ENCODE measurements at regions not wholly inside any gene's neighbourhood (a gene's known extent, or its start where the extent isn't known, plus 50 kb on each side); places are given as distances from the start of the nearest gene placed in this dataset.
"Not testable (repeated sequence)": the region's sequence is repeated elsewhere in the genome, so short reads cannot be mapped to it uniquely, and the experiment has no call there.

DNA sequence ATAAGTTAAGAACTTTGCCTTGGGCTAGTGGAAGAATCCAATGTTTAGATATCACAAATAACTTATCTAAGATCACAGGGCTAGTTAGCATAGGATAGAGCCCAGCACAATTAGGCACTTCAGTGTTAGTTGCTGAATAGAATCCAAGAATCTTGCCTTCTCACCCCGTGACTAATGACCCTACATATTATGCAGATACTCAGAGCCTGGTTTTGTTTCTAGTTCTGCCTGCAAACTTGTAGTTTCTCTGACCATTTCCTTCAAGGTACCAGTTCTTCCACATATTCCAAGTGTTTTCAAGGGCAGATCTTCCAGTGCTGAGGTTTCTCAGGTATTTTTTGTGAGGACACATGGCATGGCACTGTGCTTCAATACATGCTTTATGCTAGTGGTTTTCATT is 239.3 kb downstream of the KCNK2 start:
- Histone ChIP-seq H3K4me3 (ENCODE audit: low read length in 3 of 3) (no peak overlapping the region), H3K27ac (ENCODE audit: low read depth in 2 of 2, low read length in 2 of 2) (no peak overlapping the region), H3K4me1 (ENCODE audit: control insufficient read depth in 2 of 3, insufficient read depth in 2 of 3, low read depth in 1 of 3, low read length in 3 of 3) (no peaks in the 10 kb centered on the region), H3K9me3 (ENCODE audit: control insufficient read depth in 2 of 3, insufficient read depth in 1 of 3, low read length in 3 of 3) (no peaks in the 10 kb centered on the region), H3K9ac (ENCODE audit: low read length in 3 of 3) (no peak overlapping the region), H3K36me3 (ENCODE audit: control insufficient read depth in 2 of 3, insufficient read depth in 3 of 3, low read length in 3 of 3) (no peaks in the 10 kb centered on the region), H3K27me3 (ENCODE audit: control insufficient read depth, insufficient read depth, low read length) (no peaks in the 10 kb centered on the region)
- no peak for DNase-seq
- TF ChIP-seq, protein P1, sequence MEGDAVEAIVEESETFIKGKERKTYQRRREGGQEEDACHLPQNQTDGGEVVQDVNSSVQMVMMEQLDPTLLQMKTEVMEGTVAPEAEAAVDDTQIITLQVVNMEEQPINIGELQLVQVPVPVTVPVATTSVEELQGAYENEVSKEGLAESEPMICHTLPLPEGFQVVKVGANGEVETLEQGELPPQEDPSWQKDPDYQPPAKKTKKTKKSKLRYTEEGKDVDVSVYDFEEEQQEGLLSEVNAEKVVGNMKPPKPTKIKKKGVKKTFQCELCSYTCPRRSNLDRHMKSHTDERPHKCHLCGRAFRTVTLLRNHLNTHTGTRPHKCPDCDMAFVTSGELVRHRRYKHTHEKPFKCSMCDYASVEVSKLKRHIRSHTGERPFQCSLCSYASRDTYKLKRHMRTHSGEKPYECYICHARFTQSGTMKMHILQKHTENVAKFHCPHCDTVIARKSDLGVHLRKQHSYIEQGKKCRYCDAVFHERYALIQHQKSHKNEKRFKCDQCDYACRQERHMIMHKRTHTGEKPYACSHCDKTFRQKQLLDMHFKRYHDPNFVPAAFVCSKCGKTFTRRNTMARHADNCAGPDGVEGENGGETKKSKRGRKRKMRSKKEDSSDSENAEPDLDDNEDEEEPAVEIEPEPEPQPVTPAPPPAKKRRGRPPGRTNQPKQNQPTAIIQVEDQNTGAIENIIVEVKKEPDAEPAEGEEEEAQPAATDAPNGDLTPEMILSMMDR (IDR thresholded peaks at IDR 0.05; ENCODE audit: borderline replicate concordance, extremely low read depth, insufficient read depth) = no peak
- FAIRE-seq = no peak
- intact Hi-C loops (cut with DNase I) = no loop called here

DNA sequence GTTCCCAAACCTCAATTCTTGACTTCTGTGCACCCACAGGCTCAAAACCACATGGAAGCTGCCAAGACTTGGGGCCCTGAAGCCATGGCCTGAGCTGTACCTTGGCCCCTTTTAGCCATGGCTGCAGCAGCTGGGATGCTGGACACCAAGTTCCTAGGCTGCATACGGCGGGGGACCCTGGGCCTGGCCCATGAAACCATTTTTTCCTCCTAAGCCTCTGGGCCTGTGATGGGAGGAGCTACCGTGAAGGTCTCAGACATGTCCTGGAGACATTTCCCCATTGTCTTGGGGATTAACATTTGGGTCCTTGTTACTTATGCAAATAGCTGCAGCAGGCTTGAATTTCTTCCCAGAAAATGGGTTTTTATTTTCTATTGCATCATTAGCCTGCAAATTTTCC is 241.5 kb downstream of the KCNK2 start:
- H3K4me1 ChIP-seq (ENCODE audit: control insufficient read depth in 2 of 3, insufficient read depth in 2 of 3, low read depth in 1 of 3, low read length in 3 of 3); FAIRE-seq; H3K27ac ChIP-seq (ENCODE audit: low read depth in 2 of 2, low read length in 2 of 2); H3K9ac ChIP-seq (ENCODE audit: low read length in 3 of 3); H3K27me3 ChIP-seq (ENCODE audit: control insufficient read depth, insufficient read depth, low read length); intact Hi-C loops (cut with DNase I); H3K4me3 ChIP-seq (ENCODE audit: low read length in 3 of 3); DNase-seq; H3K9me3 ChIP-seq (ENCODE audit: control insufficient read depth in 2 of 3, insufficient read depth in 1 of 3, low read length in 3 of 3); H3K36me3 ChIP-seq (ENCODE audit: control insufficient read depth in 2 of 3, insufficient read depth in 3 of 3, low read length in 3 of 3): not testable (repeated sequence)

DNA sequence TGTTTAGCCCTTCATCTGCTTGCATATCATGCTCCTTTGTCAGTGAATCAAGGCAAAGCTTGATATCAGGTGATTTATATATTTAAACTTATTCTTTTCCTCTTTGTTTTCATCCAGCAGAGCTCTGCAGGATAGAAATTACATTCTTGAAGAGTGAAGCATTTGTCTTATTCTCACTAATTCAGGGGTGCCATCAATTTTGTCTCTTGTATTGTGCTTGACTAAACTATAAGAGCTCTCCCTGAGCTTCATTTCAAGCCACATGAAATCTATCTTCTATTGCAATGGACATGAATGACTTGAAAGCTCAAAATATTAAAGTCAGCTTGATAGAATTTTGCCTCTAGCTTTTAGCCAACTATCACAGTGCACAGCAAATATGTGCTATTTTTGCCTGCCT is 236.7 kb upstream of the KCTD3 start:
- intact Hi-C loops (cut with DNase I) = no loop called here
- no peak for FAIRE-seq

DNA sequence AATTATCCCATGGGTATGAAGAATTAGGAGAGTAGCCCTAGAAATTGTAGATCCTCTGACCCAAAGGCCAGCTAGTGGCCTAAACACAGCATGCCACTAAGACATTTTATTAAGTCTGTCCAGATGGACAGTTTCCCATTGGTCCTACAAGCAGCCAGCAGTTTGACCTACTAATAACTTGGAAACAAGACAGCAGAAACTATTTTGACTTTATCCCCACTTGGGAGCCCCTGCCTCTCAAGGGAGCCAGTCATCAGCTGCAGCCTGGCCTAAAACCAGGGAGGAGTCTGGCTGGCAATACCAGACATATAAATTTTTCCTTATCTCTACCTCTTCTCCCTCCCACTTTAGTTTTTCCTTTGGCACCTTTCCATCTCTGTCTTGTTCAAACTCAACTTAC is 222.6 kb upstream of the KCTD3 start:
- Histone ChIP-seq H3K9me3 (ENCODE audit: control insufficient read depth in 2 of 3, insufficient read depth in 1 of 3, low read length in 3 of 3) (peaks cover 0 to 2% (median 0%) of the 10 kb centered on the region in 3 donors), H3K4me1 (ENCODE audit: control insufficient read depth in 2 of 3, insufficient read depth in 2 of 3, low read depth in 1 of 3, low read length in 3 of 3) (no peaks in the 10 kb centered on the region), H3K4me3 (ENCODE audit: low read length in 3 of 3) (no peak overlapping the region), H3K9ac (ENCODE audit: low read length in 3 of 3) (no peak overlapping the region), H3K36me3 (ENCODE audit: control insufficient read depth in 2 of 3, insufficient read depth in 3 of 3, low read length in 3 of 3) (no peaks in the 10 kb centered on the region), H3K27ac (ENCODE audit: low read depth in 2 of 2, low read length in 2 of 2) (no peak overlapping the region), H3K27me3 (ENCODE audit: control insufficient read depth, insufficient read depth, low read length) (no peaks in the 10 kb centered on the region)
- intact Hi-C loops (cut with DNase I) = no loop called here
- DNase-seq (no peak), FAIRE-seq (no peak)
- TF ChIP-seq, protein P1 (IDR thresholded peaks at IDR 0.05; ENCODE audit: borderline replicate concordance, extremely low read depth, insufficient read depth) = no peak

More for the DNA sequence above, 236.7 kb upstream of the KCTD3 start:
- no peak overlapping the region for H3K27ac ChIP-seq (ENCODE audit: low read depth in 2 of 2, low read length in 2 of 2)
- DNase-seq = no peak
- no peaks in the 10 kb centered on the region for H3K27me3 ChIP-seq (ENCODE audit: control insufficient read depth, insufficient read depth, low read length)
- H3K4me3 ChIP-seq (ENCODE audit: low read length in 3 of 3) = no peak overlapping the region
- H3K9me3 ChIP-seq (ENCODE audit: control insufficient read depth in 2 of 3, insufficient read depth in 1 of 3, low read length in 3 of 3) = no peaks in the 10 kb centered on the region
- no peaks in the 10 kb centered on the region for H3K36me3 ChIP-seq (ENCODE audit: control insufficient read depth in 2 of 3, insufficient read depth in 3 of 3, low read length in 3 of 3)
- TF ChIP-seq, protein P1 (IDR thresholded peaks at IDR 0.05; ENCODE audit: borderline replicate concordance, extremely low read depth, insufficient read depth) = no peak
- no peak overlapping the region for H3K9ac ChIP-seq (ENCODE audit: low read length in 3 of 3)
- no peaks in the 10 kb centered on the region for H3K4me1 ChIP-seq (ENCODE audit: control insufficient read depth in 2 of 3, insufficient read depth in 2 of 3, low read depth in 1 of 3, low read length in 3 of 3)

Data from kidney (tissue), 13 donors.